ENCODE measurements at regions not wholly inside any gene's neighbourhood (a gene's known extent, or its start where the extent isn't known, plus 50 kb on each side); places are given as distances from the start of the nearest gene placed in this dataset.

DNA sequence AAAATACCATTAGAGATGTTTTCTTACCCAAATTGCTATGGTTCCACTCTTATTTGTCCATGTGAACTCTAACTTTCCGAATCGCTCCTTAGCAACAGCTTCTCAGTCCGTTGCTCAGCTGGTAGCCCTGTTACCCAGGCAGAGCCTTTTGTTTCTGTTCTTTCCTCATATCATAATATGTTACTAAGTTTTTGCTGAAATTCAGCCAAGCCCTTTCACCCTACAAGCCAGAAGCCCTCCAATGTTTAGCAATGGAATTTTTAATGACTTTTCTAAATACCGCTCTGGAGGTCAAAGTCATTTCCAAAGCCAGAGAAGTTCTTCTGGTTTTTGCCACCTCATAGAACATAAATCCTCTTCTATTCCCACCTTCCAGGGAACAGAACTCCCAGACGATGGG lies 1029.5 kb downstream of the C4orf33 start:
- peaks cover 5% of the 10 kb centered on the region for H3K9me3 Mint-ChIP-seq (ENCODE audit: low read depth)
- H3K4me3 Mint-ChIP-seq = no peak overlapping the region
- ATAC-seq (no peak), DNase-seq (no peak)
- no peaks in the 10 kb centered on the region for H3K4me1 Mint-ChIP-seq
- ChIA-PET CTCF (no interaction called here), POLR2A (no interaction called here)
- intact Hi-C loops (cut with DNase I, micrococcal nuclease) = no loop called here
- H3K36me3 Mint-ChIP-seq (ENCODE audit: low read depth) = no peaks in the 10 kb centered on the region
- H3K27me3 Mint-ChIP-seq = no peaks in the 10 kb centered on the region
- no peak overlapping the region for H3K27ac Mint-ChIP-seq

DNA sequence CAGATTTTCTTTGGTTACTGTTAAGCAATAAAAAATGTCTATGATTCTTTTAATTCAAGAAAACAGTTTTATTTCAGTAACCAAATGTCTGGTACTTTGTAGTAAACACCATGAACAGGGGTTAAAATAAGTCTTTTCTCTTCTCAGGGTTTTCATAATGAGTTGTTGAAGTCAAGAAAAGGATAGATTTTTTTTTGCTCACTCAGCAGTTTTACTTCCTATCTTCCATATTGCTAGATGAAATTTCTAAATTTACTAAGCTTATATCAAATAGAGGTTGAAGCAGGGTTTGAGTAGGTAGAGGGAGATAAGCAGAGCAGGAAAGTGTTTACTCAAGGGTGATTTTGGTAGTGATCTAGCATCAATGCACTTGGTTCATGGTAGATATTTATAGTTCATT lies 1031.3 kb downstream of the C4orf33 start:
- H3K4me1 Mint-ChIP-seq = no peaks in the 10 kb centered on the region
- no peak for ATAC-seq
- H3K27ac Mint-ChIP-seq = no peak overlapping the region
- H3K9me3 Mint-ChIP-seq (ENCODE audit: low read depth) = peaks cover 5% of the 10 kb centered on the region
- intact Hi-C loops (cut with DNase I, micrococcal nuclease) = no loop called here
- CTCF ChIA-PET = no interaction called here
- POLR2A ChIA-PET = no interaction called here
- H3K27me3 Mint-ChIP-seq = no peaks in the 10 kb centered on the region
- DNase-seq = no peak
- H3K4me3 Mint-ChIP-seq = no peak overlapping the region
- H3K36me3 Mint-ChIP-seq (ENCODE audit: low read depth) = no peaks in the 10 kb centered on the region

DNA sequence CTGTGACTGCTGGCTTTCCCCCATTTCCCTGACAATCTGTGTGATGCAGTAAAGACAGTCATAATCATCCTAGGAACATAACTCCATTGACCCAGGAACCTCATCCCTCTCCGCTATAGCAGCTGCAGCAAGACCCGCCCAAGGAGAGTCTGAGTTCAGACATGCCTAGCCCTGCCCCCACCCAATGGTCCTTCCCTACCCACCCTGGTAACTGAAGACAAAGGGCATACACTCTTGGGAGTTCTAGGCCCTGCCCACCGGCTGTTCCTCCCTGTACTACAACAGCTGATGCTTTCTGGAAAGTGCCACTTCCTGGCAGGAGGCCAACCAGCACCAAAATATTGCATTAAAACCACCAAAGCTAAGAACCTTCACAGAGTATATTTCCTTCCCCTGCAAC lies 1035.6 kb downstream of the C4orf33 start:
- ChIA-PET CTCF (no interaction called here), POLR2A (no interaction called here)
- Mint-ChIP-seq H3K27me3 (no peaks in the 10 kb centered on the region), H3K9me3 (ENCODE audit: low read depth) (peaks cover 5% of the 10 kb centered on the region), H3K4me1 (no peaks in the 10 kb centered on the region), H3K4me3 (no peak overlapping the region), H3K36me3 (ENCODE audit: low read depth) (no peaks in the 10 kb centered on the region), H3K27ac (no peak overlapping the region)
- DNase-seq = no peak
- intact Hi-C loops (cut with DNase I, micrococcal nuclease) = no loop called here
- no peak for ATAC-seq

DNA sequence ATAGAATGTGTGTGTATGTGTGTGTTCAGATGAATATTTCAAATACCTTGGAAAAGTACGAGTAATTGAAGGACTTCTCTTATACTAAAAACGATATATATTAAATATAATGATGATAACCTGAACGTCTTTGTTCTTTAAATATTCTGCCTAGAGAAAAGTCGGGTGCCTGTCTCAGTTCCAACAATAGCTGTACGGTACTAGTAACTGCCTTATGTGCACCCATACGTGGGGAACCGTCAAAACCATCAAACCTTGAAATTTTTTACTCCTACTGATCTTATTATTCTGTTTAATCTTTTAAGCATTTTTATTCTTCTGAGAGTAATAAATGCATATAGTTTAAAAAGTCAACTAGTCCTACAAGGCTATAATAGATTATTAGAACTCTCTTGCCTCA lies 1045.7 kb downstream of the C4orf33 start:
- no peaks in the 10 kb centered on the region for H3K36me3 Mint-ChIP-seq (ENCODE audit: low read depth)
- no peak overlapping the region for H3K27ac Mint-ChIP-seq
- no peaks in the 10 kb centered on the region for H3K4me1 Mint-ChIP-seq
- ChIA-PET POLR2A (no interaction called here), CTCF (no interaction called here)
- H3K4me3 Mint-ChIP-seq = no peak overlapping the region
- DNase-seq (no peak), ATAC-seq (no peak)
- H3K27me3 Mint-ChIP-seq = no peaks in the 10 kb centered on the region
- H3K9me3 Mint-ChIP-seq (ENCODE audit: low read depth) = no peaks in the 10 kb centered on the region
- intact Hi-C loops (cut with DNase I, micrococcal nuclease) = no loop called here

DNA sequence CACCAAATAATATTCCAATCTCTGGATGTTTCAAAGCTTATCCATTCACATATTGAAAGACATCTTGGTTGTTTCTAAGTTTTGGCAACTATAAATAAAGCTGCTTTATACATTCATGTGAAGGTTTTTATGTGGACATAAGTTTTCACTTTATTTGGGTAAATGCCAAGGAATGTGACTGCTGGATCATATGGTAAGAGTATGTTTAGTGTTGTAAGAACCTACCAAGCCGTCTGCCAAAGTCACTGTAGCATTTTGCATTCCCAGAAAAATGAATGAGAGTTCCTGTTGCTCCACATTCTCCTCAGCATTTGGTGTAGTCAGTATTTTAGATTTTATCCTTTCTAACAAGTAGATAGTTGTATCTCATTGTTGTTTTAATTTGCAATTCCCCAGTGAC lies 1047.7 kb downstream of the C4orf33 start:
- Mint-ChIP-seq H3K27me3 (no peaks in the 10 kb centered on the region), H3K36me3 (ENCODE audit: low read depth) (no peaks in the 10 kb centered on the region), H3K4me3 (no peak overlapping the region), H3K9me3 (ENCODE audit: low read depth) (no peaks in the 10 kb centered on the region), H3K4me1 (no peaks in the 10 kb centered on the region), H3K27ac (no peak overlapping the region)
- ChIA-PET CTCF (no interaction called here), POLR2A (no interaction called here)
- ATAC-seq = no peak
- no peak for DNase-seq
- intact Hi-C loops (cut with DNase I, micrococcal nuclease) = no loop called here

DNA sequence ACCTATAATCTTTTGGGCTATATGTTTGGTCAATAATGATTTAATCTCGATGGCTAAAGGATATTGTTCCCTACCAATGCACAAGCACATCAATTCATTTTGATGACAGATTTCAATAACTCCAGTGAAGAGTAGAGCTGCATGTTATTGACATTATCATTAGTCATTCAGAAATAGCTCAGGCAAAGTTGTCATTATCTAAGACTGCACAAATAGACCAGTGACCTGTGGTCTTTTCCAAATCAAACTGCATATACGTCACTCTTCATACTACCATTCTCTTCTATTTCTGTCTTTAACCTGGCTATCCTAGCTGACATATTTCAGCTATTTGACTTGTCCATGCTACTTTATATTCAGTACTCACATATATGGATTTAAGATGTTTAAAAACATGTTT lies 1050.8 kb downstream of the C4orf33 start:
- H3K4me1 Mint-ChIP-seq = no peaks in the 10 kb centered on the region
- CTCF ChIA-PET = no interaction called here
- H3K4me3 Mint-ChIP-seq = no peak overlapping the region
- no peak for ATAC-seq
- POLR2A ChIA-PET = no interaction called here
- H3K27ac Mint-ChIP-seq = no peak overlapping the region
- no peaks in the 10 kb centered on the region for H3K27me3 Mint-ChIP-seq
- DNase-seq = no peak
- intact Hi-C loops (cut with DNase I, micrococcal nuclease) = no loop called here
- no peaks in the 10 kb centered on the region for H3K9me3 Mint-ChIP-seq (ENCODE audit: low read depth)
- H3K36me3 Mint-ChIP-seq (ENCODE audit: low read depth) = no peaks in the 10 kb centered on the region

DNA sequence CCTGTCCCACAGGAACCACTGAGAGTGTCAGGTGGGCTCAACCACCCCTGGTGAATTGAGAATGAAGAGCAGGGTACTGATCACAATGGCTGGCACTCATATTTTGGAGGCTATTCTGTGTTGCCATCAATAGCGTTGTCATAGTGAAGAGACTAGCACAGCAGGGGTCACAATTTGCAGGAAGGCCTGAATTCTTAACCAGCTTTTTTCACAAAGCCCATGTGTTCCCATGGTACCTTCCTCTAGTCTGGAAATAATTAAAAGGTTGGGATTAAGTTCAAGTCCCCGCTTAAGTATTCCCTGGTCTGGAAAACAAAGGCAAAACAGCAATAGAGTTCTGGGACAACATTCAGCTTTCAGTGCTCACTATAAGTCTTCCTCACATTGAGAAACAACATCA lies 1051.7 kb downstream of the C4orf33 start:
- no peaks in the 10 kb centered on the region for H3K9me3 Mint-ChIP-seq (ENCODE audit: low read depth)
- H3K4me3 Mint-ChIP-seq = no peak overlapping the region
- intact Hi-C loops (cut with DNase I, micrococcal nuclease) = no loop called here
- ChIA-PET CTCF (no interaction called here), POLR2A (no interaction called here)
- no peak overlapping the region for H3K27ac Mint-ChIP-seq
- H3K4me1 Mint-ChIP-seq = no peaks in the 10 kb centered on the region
- H3K36me3 Mint-ChIP-seq (ENCODE audit: low read depth) = no peaks in the 10 kb centered on the region
- no peaks in the 10 kb centered on the region for H3K27me3 Mint-ChIP-seq
- no peak for DNase-seq
- ATAC-seq = no peak

DNA sequence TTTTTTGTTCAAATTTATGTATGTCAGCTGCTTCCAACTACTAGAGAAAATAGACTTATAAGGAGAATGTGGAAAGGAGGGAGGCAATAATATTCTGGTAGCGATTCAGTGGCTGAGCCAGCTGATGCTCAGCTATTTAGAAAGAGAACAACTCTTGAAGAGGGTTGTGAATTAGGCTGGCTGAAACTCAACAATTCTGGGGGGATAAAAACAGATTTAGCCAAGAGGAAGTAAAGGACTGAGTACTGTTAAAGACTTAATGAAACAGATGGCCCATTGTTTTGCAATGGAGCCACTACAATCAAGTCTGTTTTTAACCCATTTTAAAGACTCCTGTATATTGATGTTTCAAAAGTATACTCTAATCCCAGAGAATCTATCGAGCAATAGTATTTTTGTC lies 1058.9 kb downstream of the C4orf33 start:
- ChIA-PET CTCF (interaction anchor here (0.5 to 0.7 kb wide), 4 partner anchors 24 to 888 kb away, joined by 3 to 4 read pairs (median 3); no protein-coding TSS in a partner anchor), POLR2A (no interaction called here)
- Mint-ChIP-seq H3K4me3 (no peak overlapping the region), H3K27ac (no peak overlapping the region), H3K4me1 (no peaks in the 10 kb centered on the region), H3K9me3 (ENCODE audit: low read depth) (peaks cover 5% of the 10 kb centered on the region), H3K27me3 (no peaks in the 10 kb centered on the region), H3K36me3 (ENCODE audit: low read depth) (no peaks in the 10 kb centered on the region)
- DNase-seq (no peak), ATAC-seq (no peak)
- intact Hi-C loops (cut with DNase I, micrococcal nuclease) = no loop called here

DNA sequence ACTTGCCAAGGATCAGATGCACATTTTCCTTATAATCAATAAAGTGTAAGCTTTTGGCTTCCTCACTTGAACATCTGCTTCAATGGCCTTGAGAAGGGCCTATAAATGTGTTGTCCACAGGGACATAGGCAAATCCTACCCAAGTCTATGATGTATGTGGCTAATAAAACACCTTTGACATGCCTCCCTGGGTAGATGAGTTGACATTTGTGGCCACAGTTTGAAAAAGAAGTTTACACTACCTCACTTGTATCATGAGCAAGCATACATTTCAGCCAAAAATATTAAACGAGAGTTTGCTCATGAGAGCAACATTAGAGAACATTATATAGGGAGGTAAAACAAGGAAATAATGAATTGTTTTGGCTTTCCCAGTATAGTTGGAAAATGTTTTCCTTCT lies 1067.7 kb downstream of the C4orf33 start:
- no peaks in the 10 kb centered on the region for H3K27me3 Mint-ChIP-seq
- ChIA-PET CTCF (no interaction called here), POLR2A (no interaction called here)
- H3K9me3 Mint-ChIP-seq (ENCODE audit: low read depth) = peaks cover 7% of the 10 kb centered on the region
- H3K27ac Mint-ChIP-seq = no peak overlapping the region
- intact Hi-C loops (cut with DNase I, micrococcal nuclease) = no loop called here
- H3K36me3 Mint-ChIP-seq (ENCODE audit: low read depth) = no peaks in the 10 kb centered on the region
- ATAC-seq (no peak), DNase-seq (no peak)
- H3K4me1 Mint-ChIP-seq = no peaks in the 10 kb centered on the region
- H3K4me3 Mint-ChIP-seq = no peak overlapping the region

DNA sequence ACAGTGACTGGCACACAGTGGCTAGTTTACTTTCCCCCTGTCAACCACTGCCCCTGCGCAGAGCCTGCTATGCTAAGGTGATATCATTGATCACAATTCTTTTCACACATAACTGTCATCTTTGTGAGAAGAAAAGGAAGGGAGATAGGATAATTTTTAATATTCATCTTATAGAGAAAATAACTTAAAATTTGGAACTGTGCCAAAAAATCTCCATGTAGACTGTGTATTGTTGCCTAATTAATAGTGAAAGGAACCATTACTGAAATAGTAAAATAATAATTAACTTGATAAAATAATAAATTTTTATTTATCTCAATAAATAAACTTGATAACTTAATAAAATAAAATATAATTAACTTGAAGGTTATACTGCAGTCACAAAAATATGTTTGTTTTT lies 1069.4 kb downstream of the C4orf33 start:
- Mint-ChIP-seq H3K4me3 (no peak overlapping the region), H3K4me1 (no peaks in the 10 kb centered on the region), H3K27ac (no peak overlapping the region), H3K36me3 (ENCODE audit: low read depth) (no peaks in the 10 kb centered on the region), H3K27me3 (no peaks in the 10 kb centered on the region), H3K9me3 (ENCODE audit: low read depth) (peaks cover 4% of the 10 kb centered on the region)
- ChIA-PET POLR2A (no interaction called here), CTCF (no interaction called here)
- intact Hi-C loops (cut with DNase I, micrococcal nuclease) = no loop called here
- no peak for DNase-seq
- ATAC-seq = no peak

DNA sequence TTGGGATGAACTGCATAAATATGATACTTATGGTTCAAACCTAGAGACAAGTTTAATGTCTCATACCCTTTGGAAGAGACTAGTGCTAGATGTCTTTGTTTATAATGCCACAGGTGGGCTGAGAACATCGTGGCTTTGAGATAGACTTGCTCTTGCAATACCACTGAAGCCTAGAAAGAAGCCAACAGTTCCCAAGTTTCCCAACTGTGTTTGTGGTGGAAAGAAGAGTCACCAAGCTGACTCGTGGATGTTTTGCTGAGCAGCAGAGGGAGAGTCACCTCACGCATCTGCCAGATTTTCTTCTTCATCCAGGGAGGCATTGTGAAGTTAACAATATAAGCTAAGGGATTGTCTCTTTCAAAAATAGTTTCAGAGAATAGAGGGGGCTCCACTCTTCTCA lies 1076.2 kb downstream of the C4orf33 start:
- Mint-ChIP-seq H3K27me3 (no peaks in the 10 kb centered on the region), H3K9me3 (ENCODE audit: low read depth) (no peaks in the 10 kb centered on the region), H3K4me3 (no peak overlapping the region), H3K4me1 (no peaks in the 10 kb centered on the region), H3K27ac (no peak overlapping the region), H3K36me3 (ENCODE audit: low read depth) (no peaks in the 10 kb centered on the region)
- POLR2A ChIA-PET = no interaction called here
- CTCF ChIA-PET = no interaction called here
- intact Hi-C loops (cut with DNase I, micrococcal nuclease) = no loop called here
- DNase-seq (no peak), ATAC-seq (no peak)

DNA sequence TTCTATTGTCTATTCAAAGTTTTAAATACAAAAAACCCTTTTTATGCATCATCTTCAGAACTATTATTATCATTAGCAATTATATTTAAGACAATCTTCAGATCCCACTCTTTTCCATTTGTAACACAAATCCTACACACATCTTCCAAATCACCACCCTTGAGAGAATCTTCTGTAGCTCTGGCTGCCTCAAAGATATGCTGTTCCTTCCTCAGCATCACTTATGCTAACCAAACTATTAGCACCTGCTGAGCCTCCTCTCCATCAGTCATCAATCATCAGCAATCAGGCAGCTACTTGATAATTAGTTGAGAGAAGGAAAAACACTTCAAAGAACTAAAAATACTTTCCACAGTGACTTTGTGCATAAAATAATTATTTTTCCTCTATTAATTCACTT lies 1082.2 kb downstream of the C4orf33 start:
- CTCF ChIA-PET = no interaction called here
- Mint-ChIP-seq H3K27me3 (no peaks in the 10 kb centered on the region), H3K36me3 (ENCODE audit: low read depth) (no peaks in the 10 kb centered on the region), H3K9me3 (ENCODE audit: low read depth) (no peaks in the 10 kb centered on the region), H3K4me1 (no peaks in the 10 kb centered on the region), H3K4me3 (no peak overlapping the region), H3K27ac (no peak overlapping the region)
- ATAC-seq (no peak), DNase-seq (no peak)
- intact Hi-C loops (cut with DNase I, micrococcal nuclease) = no loop called here
- POLR2A ChIA-PET = no interaction called here

DNA sequence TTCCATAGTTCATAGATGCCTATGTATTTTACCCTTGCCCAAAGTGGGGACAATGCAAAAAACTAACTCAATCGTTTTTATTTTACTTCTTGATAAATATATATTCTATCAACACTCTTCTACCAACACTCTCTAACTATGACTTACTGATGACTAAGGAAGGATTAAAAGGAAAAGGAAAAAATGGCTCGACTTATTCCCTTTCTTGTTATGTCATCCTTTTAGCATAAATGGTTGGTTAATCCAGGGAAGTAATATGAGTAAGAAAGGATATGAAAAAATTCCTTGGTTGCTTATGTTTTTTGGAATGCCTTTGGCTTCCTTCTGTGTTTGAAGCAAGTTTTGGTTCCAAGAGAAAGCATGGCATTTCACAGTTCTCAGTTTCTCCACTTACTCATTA lies 1087.1 kb downstream of the C4orf33 start:
- Mint-ChIP-seq H3K4me3 (no peak overlapping the region), H3K36me3 (ENCODE audit: low read depth) (no peaks in the 10 kb centered on the region), H3K4me1 (no peaks in the 10 kb centered on the region), H3K9me3 (ENCODE audit: low read depth) (peaks cover under 1% of the 10 kb centered on the region), H3K27ac (no peak overlapping the region), H3K27me3 (no peaks in the 10 kb centered on the region)
- intact Hi-C loops (cut with DNase I, micrococcal nuclease) = no loop called here
- DNase-seq = no peak
- no peak for ATAC-seq
- ChIA-PET POLR2A (no interaction called here), CTCF (no interaction called here)
